HEK293 (cell line): ENCODE measurements at regions not wholly inside any gene's neighbourhood (a gene's known extent, or its start where the extent isn't known, plus 50 kb on each side); places are given as distances from the start of the nearest gene placed in this dataset.

Experiments
- CTCF ChIA-PET: fragments of 350-600 bp; formaldehyde crosslinking; extraction: SDS; loops from one replicate; lab custom pipeline; 2021; ENCODE audit warnings: antibody characterized with exemption; lab: Yijun Ruan, JAX
- POLR2A ChIA-PET: fragments of 300-600 bp; formaldehyde crosslinking; extraction: SDS; loops from one replicate; lab custom pipeline; 2020; ENCODE audit warnings: antibody characterized with exemption, inconsistent platforms; lab: Yijun Ruan, JAX
- H3K27ac ChIP-seq: fragments of 200-500 bp; sonication (Bioruptor generic); 2 replicates; pipeline ENCODE4 v1.5.1; 2014; ENCODE audit warnings: low read depth, low read length, control low read depth, inconsistent platforms; ENCODE audit errors: extremely low read depth
- H3K36me3 ChIP-seq, 2 experiments: fragments of 200-500 bp in 1 of 2; sonication (Bioruptor generic) in 1 of 2; 1 replicate in 1 of 2; 2 replicates in 1 of 2; pipeline ENCODE4 v1.5.1; 2014 to 2017; ENCODE audit warnings: inconsistent platforms in 2 of 2, low read length in 2 of 2; ENCODE audit not compliant: control insufficient read depth in 2 of 2, insufficient read depth in 1 of 2
- H3K4me1 ChIP-seq: fragments of 200-500 bp; sonication (Bioruptor generic); 2 replicates; pipeline ENCODE4 v1.5.1; 2014; ENCODE audit warnings: mild to moderate bottlenecking, low read length, inconsistent platforms; ENCODE audit not compliant: control insufficient read depth, insufficient read depth
- H3K4me3 ChIP-seq: 2 replicates; pipeline ENCODE4 v1.5.1; 2011; ENCODE audit warnings: low read depth, mild to moderate bottlenecking, control low read depth, low read length, moderate library complexity
- H3K9me3 ChIP-seq: fragments of 200-500 bp; sonication (Bioruptor generic); 2 replicates; pipeline ENCODE4 v1.5.1; 2014; ENCODE audit warnings: low read depth, low read length, inconsistent platforms; ENCODE audit not compliant: control insufficient read depth, insufficient read depth
- IKZF3 ChIP-seq: fragments of 450-650 bp; IDR thresholded peaks from 2 replicates; pipeline ENCODE4 v1.5.0; 2018; ENCODE audit warnings: missing biosample characterization, mild to moderate bottlenecking, missing genetic modification characterization, moderate library complexity
- INSM2 ChIP-seq: fragments of 450-650 bp; formaldehyde crosslinking; IDR thresholded peaks from 2 replicates; pipeline ENCODE4 v1.5.1; 2016; ENCODE audit warnings: missing biosample characterization, missing genetic modification characterization
- MYNN ChIP-seq: fragments of 450-650 bp; formaldehyde crosslinking; IDR thresholded peaks from 2 replicates; pipeline ENCODE4 v1.5.1; 2016; ENCODE audit warnings: missing biosample characterization, missing genetic modification characterization, borderline replicate concordance
- PRDM6 ChIP-seq: fragments of 450-650 bp; formaldehyde crosslinking; IDR thresholded peaks from 2 replicates; pipeline ENCODE4 v1.5.1; 2017; ENCODE audit warnings: missing biosample characterization, missing genetic modification characterization
- SALL2 ChIP-seq: fragments of 450-650 bp; formaldehyde crosslinking; IDR thresholded peaks from 2 replicates; pipeline ENCODE4 v1.5.0; 2017; ENCODE audit warnings: missing biosample characterization, mild to moderate bottlenecking, missing genetic modification characterization, borderline replicate concordance
- TCF7L2 ChIP-seq: IDR thresholded peaks from 2 replicates; pipeline ENCODE4 v1.6.1; 2011; ENCODE audit warnings: low read depth, mild to moderate bottlenecking, inconsistent platforms, low read length, moderate library complexity, borderline replicate concordance
- TSHZ1 ChIP-seq: fragments of 450-650 bp; formaldehyde crosslinking; IDR thresholded peaks from 2 replicates; pipeline ENCODE4 v1.5.1; 2016; ENCODE audit warnings: missing biosample characterization, missing genetic modification characterization, borderline replicate concordance
- YY1 ChIP-seq: fragments of 450-650 bp; formaldehyde crosslinking; IDR thresholded peaks from 2 replicates; pipeline ENCODE4 v1.5.1; 2018; ENCODE audit warnings: missing biosample characterization, missing genetic modification characterization
- YY2 ChIP-seq: fragments of 450-650 bp; formaldehyde crosslinking; IDR thresholded peaks from 2 replicates; pipeline ENCODE4 v1.5.1; 2016; ENCODE audit warnings: missing biosample characterization, missing genetic modification characterization
- ZBTB17 ChIP-seq: fragments of 450-650 bp; formaldehyde crosslinking; IDR thresholded peaks from 2 replicates; pipeline ENCODE4 v1.5.1; 2016; ENCODE audit warnings: missing biosample characterization, missing genetic modification characterization
- ZBTB20 ChIP-seq: fragments of 450-650 bp; formaldehyde crosslinking; IDR thresholded peaks from 2 replicates; pipeline ENCODE4 v1.5.1; 2016; ENCODE audit warnings: missing biosample characterization, missing genetic modification characterization
- ZNF221 ChIP-seq: fragments of 450-650 bp; formaldehyde crosslinking; IDR thresholded peaks from 2 replicates; pipeline ENCODE4 v1.5.1; 2017; ENCODE audit warnings: missing biosample characterization, missing genetic modification characterization, borderline replicate concordance
- ZNF302 ChIP-seq: fragments of 450-650 bp; formaldehyde crosslinking; IDR thresholded peaks from 2 replicates; pipeline ENCODE4 v1.5.1; 2016; ENCODE audit warnings: missing biosample characterization, missing genetic modification characterization, low read depth
- ZNF394 ChIP-seq: fragments of 450-650 bp; formaldehyde crosslinking; IDR thresholded peaks from 2 replicates; pipeline ENCODE4 v1.5.1; 2016; ENCODE audit warnings: missing biosample characterization, missing genetic modification characterization, mild to moderate bottlenecking, moderate library complexity, borderline replicate concordance
- ZNF423 ChIP-seq: fragments of 450-650 bp; formaldehyde crosslinking; IDR thresholded peaks from 2 replicates; pipeline ENCODE4 v1.5.1; 2016; ENCODE audit warnings: missing biosample characterization, missing genetic modification characterization
- ZNF473 ChIP-seq: fragments of 450-650 bp; formaldehyde crosslinking; IDR thresholded peaks from 2 replicates; pipeline ENCODE4 v1.5.1; 2017; ENCODE audit warnings: missing biosample characterization, missing genetic modification characterization
- ZNF530 ChIP-seq: fragments of 450-650 bp; formaldehyde crosslinking; IDR thresholded peaks from 2 replicates; pipeline ENCODE4 v1.5.1; 2016; ENCODE audit warnings: low read depth, missing biosample characterization, missing genetic modification characterization
- ZNF544 ChIP-seq: fragments of 450-650 bp; formaldehyde crosslinking; IDR thresholded peaks from 2 replicates; pipeline ENCODE4 v1.5.0; 2017; ENCODE audit warnings: missing biosample characterization, missing genetic modification characterization
- ZNF596 ChIP-seq: fragments of 450-650 bp; IDR thresholded peaks from 2 replicates; pipeline ENCODE4 v1.5.0; 2018; ENCODE audit warnings: missing biosample characterization, mild to moderate bottlenecking, missing genetic modification characterization, moderate library complexity
- ZNF626 ChIP-seq: fragments of 450-650 bp; sonication (Bioruptor Pico); formaldehyde crosslinking; IDR thresholded peaks from 2 replicates; pipeline ENCODE4 v1.5.1; 2018; ENCODE audit warnings: missing biosample characterization, missing genetic modification characterization, inconsistent platforms
- ZNF629 ChIP-seq: fragments of 450-650 bp; formaldehyde crosslinking; IDR thresholded peaks from 2 replicates; pipeline ENCODE4 v1.5.1; 2017; ENCODE audit warnings: missing biosample characterization, missing genetic modification characterization
- ZNF639 ChIP-seq: fragments of 450-650 bp; formaldehyde crosslinking; IDR thresholded peaks from 2 replicates; pipeline ENCODE4 v1.5.1; 2016; ENCODE audit warnings: missing biosample characterization, missing genetic modification characterization
- ZNF670 ChIP-seq: fragments of 450-650 bp; formaldehyde crosslinking; IDR thresholded peaks from 2 replicates; pipeline ENCODE4 v1.5.1; 2016; ENCODE audit warnings: missing biosample characterization, missing genetic modification characterization, low read depth
- ZNF701 ChIP-seq: fragments of 450-650 bp; formaldehyde crosslinking; IDR thresholded peaks from 2 replicates; pipeline ENCODE4 v1.5.1; 2016; ENCODE audit warnings: missing biosample characterization, missing genetic modification characterization
- ZNF747 ChIP-seq: fragments of 450-650 bp; formaldehyde crosslinking; IDR thresholded peaks from 2 replicates; pipeline ENCODE4 v1.5.1; 2016; ENCODE audit warnings: missing biosample characterization, missing genetic modification characterization
- ZNF843 ChIP-seq: fragments of 450-650 bp; formaldehyde crosslinking; IDR thresholded peaks from 2 replicates; pipeline ENCODE4 v1.5.1; 2016; ENCODE audit warnings: missing biosample characterization, missing genetic modification characterization
- TF ChIP-seq, protein P1 (sequence below): fragments of 450-650 bp; formaldehyde crosslinking; IDR thresholded peaks from 2 replicates; pipeline ENCODE4 v1.5.1; 2017; ENCODE audit warnings: missing biosample characterization, mild to moderate bottlenecking, missing genetic modification characterization, moderate library complexity

- Histone ChIP-seq H3K27ac (no peak overlapping the region), H3K4me3 (no peak overlapping the region), H3K4me1 (no peaks in the 10 kb centered on the region), H3K36me3 (no peaks in the 10 kb centered on the region), H3K9me3 (no peaks in the 10 kb centered on the region)
- POLR2A ChIA-PET, result no interaction called here
- no peak for TF ChIP-seq ZNF473 (tag by site-specific recombination)
- no peak for TF ChIP-seq ZBTB20 (tag by site-specific recombination)
- TF ChIP-seq TCF7L2, result no peak
- TF ChIP-seq SALL2, result no peak
- TF ChIP-seq PRDM6, result no peak
- TF ChIP-seq INSM2 (tag by site-specific recombination), result no peak
- no peak for TF ChIP-seq ZNF423 (tag by site-specific recombination)
- no peak for TF ChIP-seq ZNF302 (tag by site-specific recombination)
- no peak for TF ChIP-seq ZNF544 (tag by site-specific recombination)
- TF ChIP-seq YY2 (tag by site-specific recombination), result no peak
- no peak for TF ChIP-seq ZBTB17 (tag by site-specific recombination)
- TF ChIP-seq MYNN (tag by site-specific recombination), result no peak
- no peak for TF ChIP-seq ZNF394 (tag by site-specific recombination)
- CTCF ChIA-PET, result no interaction called here
Measured at GRCh38 chr21:20701235-20701634, 297.0 kb upstream of the NCAM2 start.

- CTCF ChIA-PET, result interaction anchor here (0.6 kb wide), 1 partner anchor 32 kb away, joined by 3 read pairs; no protein-coding TSS in a partner anchor
- POLR2A ChIA-PET, result no interaction called here
- H3K4me1 ChIP-seq, result no peaks in the 10 kb centered on the region
- H3K9me3 ChIP-seq, result no peaks in the 10 kb centered on the region
- no peak overlapping the region for H3K27ac ChIP-seq
- H3K36me3 ChIP-seq, result no peaks in the 10 kb centered on the region
- H3K4me3 ChIP-seq, result no peak overlapping the region
- no peak for TF ChIP-seq TSHZ1 (tag by site-specific recombination)
- no peak for TF ChIP-seq ZNF221 (tag by site-specific recombination)
- TF ChIP-seq ZNF843, result no peak
- no peak for TF ChIP-seq ZNF629
- no peak for TF ChIP-seq ZNF626 (tag by site-specific recombination)
- TF ChIP-seq ZNF596 (tag by site-specific recombination), result no peak
- no peak for TF ChIP-seq ZNF670
- TF ChIP-seq IKZF3 (tag by site-specific recombination), result no peak
- no peak for TF ChIP-seq ZNF701 (tag by site-specific recombination)
- TF ChIP-seq, protein P1, sequence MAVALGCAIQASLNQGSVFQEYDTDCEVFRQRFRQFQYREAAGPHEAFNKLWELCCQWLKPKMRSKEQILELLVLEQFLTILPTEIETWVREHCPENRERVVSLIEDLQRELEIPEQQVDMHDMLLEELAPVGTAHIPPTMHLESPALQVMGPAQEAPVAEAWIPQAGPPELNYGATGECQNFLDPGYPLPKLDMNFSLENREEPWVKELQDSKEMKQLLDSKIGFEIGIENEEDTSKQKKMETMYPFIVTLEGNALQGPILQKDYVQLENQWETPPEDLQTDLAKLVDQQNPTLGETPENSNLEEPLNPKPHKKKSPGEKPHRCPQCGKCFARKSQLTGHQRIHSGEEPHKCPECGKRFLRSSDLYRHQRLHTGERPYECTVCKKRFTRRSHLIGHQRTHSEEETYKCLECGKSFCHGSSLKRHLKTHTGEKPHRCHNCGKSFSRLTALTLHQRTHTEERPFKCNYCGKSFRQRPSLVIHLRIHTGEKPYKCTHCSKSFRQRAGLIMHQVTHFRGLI, result no peak
- no peak for TF ChIP-seq YY1
- TF ChIP-seq ZNF639, result no peak
- no peak for TF ChIP-seq ZNF530 (tag by site-specific recombination)
- no peak for TF ChIP-seq ZNF747 (tag by site-specific recombination)
Measured at GRCh38 chr21:20703112-20703767, 295.0 kb upstream of the NCAM2 start.
